NB4 (cell line): ENCODE measurements at regions not wholly inside any gene's neighbourhood (a gene's known extent, or its start where the extent isn't known, plus 50 kb on each side); places are given as distances from the start of the nearest gene placed in this dataset.

ENCODE experiments used
- MYC ChIP-seq: IDR thresholded peaks from 2 replicates; pipeline ENCODE4 v1.6.1; 2011; ENCODE audit warnings: low read depth, low read length
- POLR2A ChIP-seq: IDR thresholded peaks from 2 replicates; pipeline ENCODE4 v1.6.1; 2011; ENCODE audit warnings: mild to moderate bottlenecking; ENCODE audit not compliant: insufficient read length; ENCODE audit errors: extremely low read depth
- TF ChIP-seq, protein P1 (sequence below): IDR thresholded peaks from one replicate; pipeline ENCODE4 v1.5.1; 2012; ENCODE audit warnings: low read depth, low read length

- TF ChIP-seq, protein P1, sequence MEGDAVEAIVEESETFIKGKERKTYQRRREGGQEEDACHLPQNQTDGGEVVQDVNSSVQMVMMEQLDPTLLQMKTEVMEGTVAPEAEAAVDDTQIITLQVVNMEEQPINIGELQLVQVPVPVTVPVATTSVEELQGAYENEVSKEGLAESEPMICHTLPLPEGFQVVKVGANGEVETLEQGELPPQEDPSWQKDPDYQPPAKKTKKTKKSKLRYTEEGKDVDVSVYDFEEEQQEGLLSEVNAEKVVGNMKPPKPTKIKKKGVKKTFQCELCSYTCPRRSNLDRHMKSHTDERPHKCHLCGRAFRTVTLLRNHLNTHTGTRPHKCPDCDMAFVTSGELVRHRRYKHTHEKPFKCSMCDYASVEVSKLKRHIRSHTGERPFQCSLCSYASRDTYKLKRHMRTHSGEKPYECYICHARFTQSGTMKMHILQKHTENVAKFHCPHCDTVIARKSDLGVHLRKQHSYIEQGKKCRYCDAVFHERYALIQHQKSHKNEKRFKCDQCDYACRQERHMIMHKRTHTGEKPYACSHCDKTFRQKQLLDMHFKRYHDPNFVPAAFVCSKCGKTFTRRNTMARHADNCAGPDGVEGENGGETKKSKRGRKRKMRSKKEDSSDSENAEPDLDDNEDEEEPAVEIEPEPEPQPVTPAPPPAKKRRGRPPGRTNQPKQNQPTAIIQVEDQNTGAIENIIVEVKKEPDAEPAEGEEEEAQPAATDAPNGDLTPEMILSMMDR, result no peak
- no peak for TF ChIP-seq POLR2A
- TF ChIP-seq MYC, result no peak
These were observed 53.9 kb upstream of the GALNTL6 start for GRCh38 chr4:171759274-171759673.
